ENCODE measurements at regions not wholly inside any gene's neighbourhood (a gene's known extent, or its start where the extent isn't known, plus 50 kb on each side); places are given as distances from the start of the nearest gene placed in this dataset.

DNA sequence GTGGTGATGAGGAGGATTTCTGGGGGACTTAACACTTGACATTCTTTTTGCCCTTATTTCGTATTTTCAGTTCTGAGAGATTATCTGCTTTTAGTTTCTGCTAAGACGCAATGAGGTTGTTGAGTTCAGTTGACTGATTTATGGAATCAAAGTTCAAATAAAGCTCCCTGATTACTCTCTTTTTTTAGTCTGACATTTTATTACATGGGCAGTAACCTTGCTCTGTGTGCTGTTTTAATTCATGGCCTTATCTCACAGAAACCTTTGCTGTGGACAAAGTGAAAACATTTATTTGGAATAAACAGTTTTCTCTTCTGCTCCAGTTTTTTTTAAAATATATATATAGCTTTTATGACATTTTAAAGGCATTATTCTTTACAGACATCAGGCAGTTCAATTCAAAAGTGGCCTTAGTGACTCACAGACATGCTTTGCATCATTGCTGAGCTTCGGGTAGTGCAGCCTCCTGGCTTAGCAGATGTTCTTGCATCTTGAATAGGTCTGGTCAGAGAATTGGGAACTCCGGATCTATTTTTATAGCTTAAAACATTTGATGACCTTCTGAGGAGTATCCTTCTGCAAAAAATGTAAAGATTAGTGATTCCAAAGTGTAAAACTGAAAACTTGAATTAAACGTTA, 162.9 kb downstream of the FAM170A start:
- Histone ChIP-seq H3K4me2 (replicated peaks; ENCODE audit: extremely low read depth, low read length, poor library complexity, severe bottlenecking) (no peak overlapping the region), H3K9ac (ENCODE audit: insufficient read depth, low read length, poor library complexity, severe bottlenecking) (no peak overlapping the region), H3K36me3 (replicated peaks in 1 of 2; ENCODE audit: control insufficient read depth in 1 of 2, insufficient read depth in 2 of 2, low read length in 2 of 2) (no peaks in the 10 kb centered on the region), H3K27me3 (ENCODE audit: control insufficient read depth in 2 of 2, insufficient read depth in 2 of 2, low read length in 2 of 2) (no peaks in the 10 kb centered on the region), H3K27ac (ENCODE audit: low read depth in 1 of 2, low read length in 2 of 2) (no peak overlapping the region), H3K4me3 (replicated peaks in 1 of 3; ENCODE audit: low read depth in 2 of 3, low read length in 3 of 3) (no peak overlapping the region), H2AFZ (ENCODE audit: insufficient read depth, low read depth, low read length, poor library complexity, severe bottlenecking) (no peak overlapping the region), H4K20me1 (ENCODE audit: insufficient read depth, low read length) (no peaks in the 10 kb centered on the region), H3K4me1 (ENCODE audit: control insufficient read depth in 1 of 2, insufficient read depth in 2 of 2, low read length in 2 of 2) (no peaks in the 10 kb centered on the region), H3K79me2 (ENCODE audit: insufficient read depth, low read length) (no peaks in the 10 kb centered on the region), H3K9me3 (replicated peaks in 1 of 2; ENCODE audit: control insufficient read depth in 1 of 2, insufficient read depth in 1 of 2, low read length in 2 of 2) (no peaks in the 10 kb centered on the region)
- Mint-ChIP-seq H3K9me3 (peaks cover 2 to 6% (median 3%) of the 10 kb centered on the region in 7 donors), H3K4me3 (no peak overlapping the region), H3K4me1 (no peaks in the 10 kb centered on the region), H3K27me3 (ENCODE audit: low read depth in 3 of 3) (no peaks in the 10 kb centered on the region), H3K27ac (no peak overlapping the region), H3K36me3 (no peaks in the 10 kb centered on the region)
- TF ChIP-seq CTCF (IDR thresholded peaks at IDR 0.05), result no peak
- intact Hi-C loops (cut with micrococcal nuclease), result no loop called here
- 83% methylated on average over 2 of the region's 5 CpGs for WGBS (ENCODE audit: insufficient coverage)
- no peak for DNase-seq

DNA sequence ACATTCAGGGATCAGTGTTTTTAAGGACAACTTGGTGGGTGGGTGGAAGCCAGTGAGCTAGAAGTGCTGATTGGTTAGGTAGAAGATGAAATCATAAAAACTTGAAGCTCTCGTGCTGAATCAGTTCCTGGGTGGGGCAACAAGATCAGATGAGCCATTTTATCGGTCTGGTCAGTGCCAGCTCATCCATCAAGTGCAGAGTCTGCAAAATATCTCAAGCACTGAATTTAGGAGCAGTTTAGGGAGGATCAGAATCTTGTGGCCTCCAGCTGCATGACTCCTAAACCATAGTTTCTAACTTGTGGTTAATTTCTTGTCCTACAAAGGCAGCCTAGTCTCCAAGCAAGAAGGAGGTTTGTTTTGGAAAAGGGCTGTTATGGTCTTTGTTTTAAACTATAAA, 166.4 kb downstream of the FAM170A start:
- no peaks in the 10 kb centered on the region for H3K36me3 ChIP-seq (replicated peaks in 1 of 2; ENCODE audit: control insufficient read depth in 1 of 2, insufficient read depth in 2 of 2, low read length in 2 of 2)
- no peaks in the 10 kb centered on the region for H3K27me3 ChIP-seq (ENCODE audit: control insufficient read depth in 2 of 2, insufficient read depth in 2 of 2, low read length in 2 of 2)
- no peaks in the 10 kb centered on the region for H4K20me1 ChIP-seq (ENCODE audit: insufficient read depth, low read length)
- Mint-ChIP-seq H3K9me3 (peaks cover 1 to 6% (median 4%) of the 10 kb centered on the region in 7 donors), H3K4me1 (no peaks in the 10 kb centered on the region), H3K4me3 (no peak overlapping the region), H3K27me3 (ENCODE audit: low read depth in 3 of 3) (no peaks in the 10 kb centered on the region), H3K27ac (no peak overlapping the region), H3K36me3 (no peaks in the 10 kb centered on the region)
- no peak overlapping the region for H2AFZ ChIP-seq (ENCODE audit: insufficient read depth, low read depth, low read length, poor library complexity, severe bottlenecking)
- no peak for DNase-seq
- H3K9ac ChIP-seq (ENCODE audit: insufficient read depth, low read length, poor library complexity, severe bottlenecking), result no peak overlapping the region
- no peaks in the 10 kb centered on the region for H3K79me2 ChIP-seq (ENCODE audit: insufficient read depth, low read length)
- no peak overlapping the region for H3K27ac ChIP-seq (ENCODE audit: low read depth in 1 of 2, low read length in 2 of 2)
- intact Hi-C loops (cut with micrococcal nuclease), result no loop called here
- no peak overlapping the region for H3K4me3 ChIP-seq (replicated peaks in 1 of 3; ENCODE audit: low read depth in 2 of 3, low read length in 3 of 3)
- no peaks in the 10 kb centered on the region for H3K4me1 ChIP-seq (ENCODE audit: control insufficient read depth in 1 of 2, insufficient read depth in 2 of 2, low read length in 2 of 2)
- H3K4me2 ChIP-seq (replicated peaks; ENCODE audit: extremely low read depth, low read length, poor library complexity, severe bottlenecking), result no peak overlapping the region
- 61% methylated on average over 2 of the region's 2 CpGs for WGBS (ENCODE audit: insufficient coverage)
- H3K9me3 ChIP-seq (replicated peaks in 1 of 2; ENCODE audit: control insufficient read depth in 1 of 2, insufficient read depth in 1 of 2, low read length in 2 of 2), result no peaks in the 10 kb centered on the region
- TF ChIP-seq CTCF (IDR thresholded peaks at IDR 0.05), result no peak
